HepG2 (cell line): ENCODE measurements at regions not wholly inside any gene's neighbourhood (a gene's known extent, or its start where the extent isn't known, plus 50 kb on each side); places are given as distances from the start of the nearest gene placed in this dataset.

ENCODE experiments used
- ATAC-seq: fragments of 200-7000 bp; cut with Tn5 transposase; 3 replicates; pipeline ENCODE4 v1.9.1; 2020; ENCODE audit warnings: mild to moderate bottlenecking, moderate library complexity
- BruUV-seq: library from RNA; stranded (reverse); fragments of 400-500 nt; replicated peaks from 2 replicates; lab custom pipeline; 2021; lab: Mats Ljungman, UMichigan
- CTCF ChIA-PET: fragments of 300-600 bp; formaldehyde crosslinking; extraction: SDS; loops from one replicate; lab custom pipeline; 2021; ENCODE audit warnings: low total read pairs, inconsistent platforms, low intra/inter-chr PET ratio; lab: Yijun Ruan, JAX
- POLR2A ChIA-PET: fragments of 350-600 bp; sonication (Branson Sonifier 250); formaldehyde crosslinking; loops from one replicate; lab custom pipeline; 2020; ENCODE audit warnings: antibody characterized with exemption, inconsistent platforms; lab: Yijun Ruan, JAX
- DNase-seq: peaks from one replicate; pipeline ENCODE4 v3.0.0-alpha.2; 2015; ENCODE audit warnings: low spot score
- FAIRE-seq: peaks from 3 replicates; lab custom pipeline; 2011; peaks lifted over from hg19 to GRCh38; lab: Jason Lieb, UNC
- H2AFZ ChIP-seq: one replicate; pipeline ENCODE4 v1.6.1; 2011; ENCODE audit warnings: low read length, inconsistent platforms
- H3K27ac ChIP-seq: fragments of 300-600 bp; 3 replicates; pipeline ENCODE4 v1.8.0; 2011; ENCODE audit warnings: mixed run types, mild to moderate bottlenecking, mixed read lengths, low read length, inconsistent platforms; ENCODE audit not compliant: insufficient read depth; ENCODE audit errors: extremely low read length
- H3K27me3 ChIP-seq, 2 experiments: fragments of 200-600 bp in 1 of 2; 2 replicates in 1 of 2; 3 replicates in 1 of 2; pipeline versions ENCODE4 v1.6.0 to v1.8.0; 2011; ENCODE audit warnings: low read length in 2 of 2, mild to moderate bottlenecking in 2 of 2, moderate library complexity in 2 of 2, inconsistent platforms in 1 of 2; ENCODE audit not compliant: insufficient read depth in 2 of 2, control insufficient read depth in 1 of 2
- H3K36me3 ChIP-seq, 2 experiments: fragments of 200-600 bp in 1 of 2; replicated peaks in 1 of 2; 2 replicates in 1 of 2; 3 replicates in 1 of 2; pipeline versions ENCODE4 v1.5.1 to v1.8.0; 2011; ENCODE audit warnings: low read length in 2 of 2, inconsistent platforms in 1 of 2; ENCODE audit not compliant: insufficient read depth in 2 of 2, control insufficient read depth in 1 of 2
- H3K4me1 ChIP-seq: 2 replicates; pipeline ENCODE4 v1.5.1; 2012; ENCODE audit warnings: low read length, inconsistent platforms; ENCODE audit not compliant: insufficient read depth
- H3K4me2 ChIP-seq: 2 replicates; pipeline ENCODE4 v1.6.0; 2011; ENCODE audit warnings: low read depth, low read length, inconsistent platforms
- H3K4me3 ChIP-seq, 3 experiments: fragments of 200-600 bp in 1 of 3; sonication (generic), shearing (Covaris generic) in 1 of 3; replicated peaks in 1 of 3; 2 replicates each; pipeline ENCODE4 v1.5.1; 2011 to 2016; ENCODE audit warnings: low read length in 3 of 3, inconsistent platforms in 2 of 3, low read depth in 2 of 3, mild to moderate bottlenecking in 2 of 3, control low read depth in 1 of 3, mixed read lengths in 1 of 3; ENCODE audit not compliant: insufficient read depth in 1 of 3
- H3K79me2 ChIP-seq: one replicate; pipeline ENCODE4 v1.6.1; 2011; ENCODE audit warnings: low read length, inconsistent platforms; ENCODE audit not compliant: insufficient read depth
- H3K9ac ChIP-seq: 2 replicates; pipeline ENCODE4 v1.6.0; 2011; ENCODE audit warnings: mild to moderate bottlenecking, low read depth, low read length, inconsistent platforms; ENCODE audit not compliant: insufficient read depth
- H3K9me3 ChIP-seq: 2 replicates; pipeline ENCODE4 v1.5.1; 2012; ENCODE audit warnings: mild to moderate bottlenecking, low read length
- H4K20me1 ChIP-seq: 2 replicates; pipeline ENCODE4 v1.6.0; 2011; ENCODE audit warnings: inconsistent platforms, mild to moderate bottlenecking, low read length, moderate library complexity; ENCODE audit not compliant: insufficient read depth
- AHR ChIP-seq: IDR thresholded peaks from 2 replicates; pipeline ENCODE4 v1.6.1; 2018; ENCODE audit warnings: missing genetic modification reagents, missing compliant biosample characterization
- MIER3 ChIP-seq: IDR thresholded peaks from 2 replicates; pipeline ENCODE4 v1.6.1; 2016; ENCODE audit warnings: missing compliant biosample characterization, borderline replicate concordance
- MYC ChIP-seq: sonication (generic); formaldehyde crosslinking; IDR thresholded peaks from 2 replicates; pipeline ENCODE4 v1.9.0; 2021; ENCODE audit warnings: missing genetic modification reagents, borderline replicate concordance
- NFRKB ChIP-seq: fragments of 450-650 bp; IDR thresholded peaks from 2 replicates; pipeline ENCODE4 v1.6.1; 2017
- TMF1 ChIP-seq: sonication (generic); formaldehyde crosslinking; IDR thresholded peaks from 2 replicates; pipeline ENCODE4 v1.8.1; 2022; ENCODE audit warnings: low read depth, missing genetic modification reagents
- XBP1 ChIP-seq: sonication (generic); formaldehyde crosslinking; IDR thresholded peaks from 2 replicates; pipeline ENCODE4 v1.5.0; 2020; ENCODE audit warnings: missing genetic modification reagents
- ZNF24 ChIP-seq: fragments of 450-650 bp; IDR thresholded peaks from 2 replicates; pipeline ENCODE4 v1.6.1; 2017; ENCODE audit warnings: antibody characterized with exemption, mild to moderate bottlenecking
- WGBS: methylation state at CpG from one replicate; pipeline ENCODE4 v1.1.6; 2017; ENCODE audit warnings: low lambda C conversion rate; 5-methylcytosine and 5-hydroxymethylcytosine counted together
- in situ Hi-C: cut with HindIII; loops from 2 replicates; pipeline ENCODE4 v1.10.0; 2017; ENCODE audit warnings: low pct_unique_long_range_greater_than_20kb; ENCODE audit not compliant: extremely low pct_ligation_motif_present
- intact Hi-C: fragments of 100-400 bp; cut with micrococcal nuclease; formaldehyde crosslinking; loops from one replicate; pipeline ENCODE4 v1.10.0; 2022; ENCODE audit not compliant: unreplicated experiment
- TF ChIP-seq, protein P1 (sequence below): sonication (generic); formaldehyde crosslinking; IDR thresholded peaks from 2 replicates; pipeline ENCODE4 v1.5.1; 2020; ENCODE audit warnings: missing genetic modification reagents, mild to moderate bottlenecking, borderline replicate concordance
- TF ChIP-seq, protein P2 (sequence below): IDR thresholded peaks from 2 replicates; pipeline ENCODE4 v1.6.1; 2016; ENCODE audit warnings: low read depth, borderline replicate concordance

- WGBS = 76% methylated on average over 2 of the region's 6 CpGs
- BruUV-seq = no TSS peak
- POLR2A ChIA-PET = interaction anchor here (0.7 kb wide), 1 partner anchor 13 kb away, joined by 3 read pairs; no protein-coding TSS in a partner anchor
Observed at GRCh38 chr10:33746186-33746585, 411.7 kb upstream of the NRP1 start.

DNA sequence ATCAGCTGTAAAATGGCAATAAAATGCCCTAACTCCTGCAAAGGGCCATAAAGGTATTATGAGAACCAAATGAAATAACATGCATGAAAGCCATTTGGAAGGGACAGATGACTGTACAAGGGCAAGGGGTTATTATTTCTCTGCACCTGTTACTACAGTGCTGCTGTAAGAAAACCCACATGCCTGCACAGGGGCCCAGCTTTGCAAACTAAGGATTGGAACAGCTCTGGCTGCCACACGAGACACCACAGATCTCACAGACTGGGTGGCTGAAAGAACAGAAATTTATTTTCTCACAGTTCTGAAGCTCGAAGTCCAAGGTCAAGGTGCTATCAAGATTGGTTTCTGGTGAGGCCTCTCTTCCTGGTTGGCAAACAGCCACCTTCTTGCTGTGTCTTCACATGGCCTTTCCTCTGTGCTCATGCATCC is 409.0 kb upstream of the NRP1 start:
- H3K9me3 ChIP-seq = no peaks in the 10 kb centered on the region
- ChIA-PET CTCF (no interaction called here), POLR2A (no interaction called here)
- H4K20me1 ChIP-seq = no peaks in the 10 kb centered on the region
- 0% methylated on average over 2 of the region's 2 CpGs for WGBS
- no peak overlapping the region for H3K4me2 ChIP-seq
- no peaks in the 10 kb centered on the region for H3K36me3 ChIP-seq
- no peak for FAIRE-seq
- no peak for ATAC-seq
- no peak overlapping the region for H3K27ac ChIP-seq
- no peak for DNase-seq
- no TSS peak for BruUV-seq
- no peak overlapping the region for H3K4me3 ChIP-seq
- intact Hi-C loops (no loop called here), in situ Hi-C loops (no loop called here)
- no peaks in the 10 kb centered on the region for H3K4me1 ChIP-seq
- H2AFZ ChIP-seq = no peak overlapping the region
- no peak for TF ChIP-seq TMF1 (CRISPR knock-in tag)
- no peaks in the 10 kb centered on the region for H3K27me3 ChIP-seq
- H3K79me2 ChIP-seq = no peaks in the 10 kb centered on the region
- no peak overlapping the region for H3K9ac ChIP-seq

More at GRCh38 chr10:33746186-33746585, 411.7 kb upstream of the NRP1 start:
- Histone ChIP-seq H3K27ac (no peak overlapping the region), H3K79me2 (no peaks in the 10 kb centered on the region), H3K9ac (no peak overlapping the region), H3K4me2 (no peak overlapping the region), H2AFZ (no peak overlapping the region), H3K4me3 (no peak overlapping the region), H4K20me1 (no peaks in the 10 kb centered on the region), H3K9me3 (no peaks in the 10 kb centered on the region), H3K4me1 (no peaks in the 10 kb centered on the region), H3K27me3 (no peaks in the 10 kb centered on the region), H3K36me3 (no peaks in the 10 kb centered on the region)
- in situ Hi-C loops = no loop called here
- intact Hi-C loops = no loop called here
- CTCF ChIA-PET = no interaction called here
- no peak for ATAC-seq
- TF ChIP-seq NFRKB = no peak
- no peak for TF ChIP-seq ZNF24
- TF ChIP-seq, protein P1, sequence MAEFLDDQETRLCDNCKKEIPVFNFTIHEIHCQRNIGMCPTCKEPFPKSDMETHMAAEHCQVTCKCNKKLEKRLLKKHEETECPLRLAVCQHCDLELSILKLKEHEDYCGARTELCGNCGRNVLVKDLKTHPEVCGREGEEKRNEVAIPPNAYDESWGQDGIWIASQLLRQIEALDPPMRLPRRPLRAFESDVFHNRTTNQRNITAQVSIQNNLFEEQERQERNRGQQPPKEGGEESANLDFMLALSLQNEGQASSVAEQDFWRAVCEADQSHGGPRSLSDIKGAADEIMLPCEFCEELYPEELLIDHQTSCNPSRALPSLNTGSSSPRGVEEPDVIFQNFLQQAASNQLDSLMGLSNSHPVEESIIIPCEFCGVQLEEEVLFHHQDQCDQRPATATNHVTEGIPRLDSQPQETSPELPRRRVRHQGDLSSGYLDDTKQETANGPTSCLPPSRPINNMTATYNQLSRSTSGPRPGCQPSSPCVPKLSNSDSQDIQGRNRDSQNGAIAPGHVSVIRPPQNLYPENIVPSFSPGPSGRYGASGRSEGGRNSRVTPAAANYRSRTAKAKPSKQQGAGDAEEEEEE (CRISPR knock-in tag) = no peak
- TF ChIP-seq MYC (CRISPR knock-in tag) = no peak
- TF ChIP-seq, protein P2, sequence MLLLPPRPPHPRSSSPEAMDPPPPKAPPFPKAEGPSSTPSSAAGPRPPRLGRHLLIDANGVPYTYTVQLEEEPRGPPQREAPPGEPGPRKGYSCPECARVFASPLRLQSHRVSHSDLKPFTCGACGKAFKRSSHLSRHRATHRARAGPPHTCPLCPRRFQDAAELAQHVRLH (CRISPR knock-in tag) = no peak
- no peak for TF ChIP-seq XBP1
- no peak for TF ChIP-seq MIER3 (CRISPR knock-in tag)
- no peak for TF ChIP-seq AHR
- no peak for FAIRE-seq
- no peak for DNase-seq
